ENCODE measurements at regions not wholly inside any gene's neighbourhood (a gene's known extent, or its start where the extent isn't known, plus 50 kb on each side); places are given as distances from the start of the nearest gene placed in this dataset.
"Not testable (repeated sequence)": the region's sequence is repeated elsewhere in the genome, so short reads cannot be mapped to it uniquely, and the experiment has no call there.

DNA sequence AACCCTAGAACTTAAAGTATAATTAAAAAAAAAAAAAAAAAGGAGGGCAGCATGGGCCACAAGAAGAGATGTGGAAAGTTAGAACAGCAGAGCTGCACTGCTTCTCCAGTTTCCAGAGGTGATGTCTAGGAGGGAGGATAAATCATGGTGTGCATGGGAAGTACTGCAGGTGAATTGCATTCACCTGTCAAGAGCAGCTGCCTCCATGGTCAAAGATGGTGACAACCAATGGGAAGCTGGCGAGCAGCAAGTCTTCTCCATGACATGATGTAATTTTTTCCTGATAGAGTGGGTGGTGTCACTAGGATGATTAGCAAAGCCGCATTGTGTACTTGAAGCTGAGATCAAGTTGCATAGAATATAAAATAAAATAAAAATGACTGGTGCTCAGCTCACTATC, 95.6 kb upstream of the HS3ST4 start:
- H3K9me3 Mint-ChIP-seq: no peaks in the 10 kb centered on the region
- no peaks in the 10 kb centered on the region for H3K36me3 Mint-ChIP-seq
- no peaks in the 10 kb centered on the region for H3K27me3 Mint-ChIP-seq
- intact Hi-C loops (cut with micrococcal nuclease): no loop called here
- no peak overlapping the region for H3K27ac Mint-ChIP-seq
- ChIA-PET POLR2A (no interaction called here), CTCF (interaction anchor here (0.6 kb wide), 1 partner anchor 870 kb away, joined by 3 read pairs; no protein-coding TSS in a partner anchor)
- H3K4me3 Mint-ChIP-seq: no peak overlapping the region
- no peaks in the 10 kb centered on the region for H3K4me1 Mint-ChIP-seq (ENCODE audit: low read depth)
- no peak for DNase-seq

DNA sequence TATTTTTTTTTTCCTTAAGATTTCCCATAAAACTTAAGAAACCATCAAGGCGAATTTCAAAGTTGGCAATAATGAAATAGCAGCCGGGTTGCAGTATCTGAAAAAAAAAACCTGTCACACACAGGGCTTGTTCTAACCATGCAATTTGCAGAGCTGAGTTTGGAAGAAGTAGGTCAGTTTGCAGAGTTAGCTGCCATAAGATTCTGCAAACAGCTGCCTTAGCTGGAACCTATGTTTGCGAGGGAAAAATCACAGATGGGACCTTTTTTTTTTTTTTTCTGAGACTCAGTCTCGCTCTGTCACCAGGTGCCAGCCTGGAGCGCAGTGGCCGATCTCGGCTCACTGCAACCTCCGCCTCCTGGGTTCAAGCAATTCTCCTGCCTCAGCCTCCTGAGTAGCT, 98.5 kb upstream of the HS3ST4 start:
- CTCF ChIA-PET: interaction anchor here (0.6 kb wide), 1 partner anchor 310 kb away, joined by 3 read pairs; no protein-coding TSS in a partner anchor
- Mint-ChIP-seq H3K4me3 (no peak overlapping the region), H3K27me3 (peaks cover 3% of the 10 kb centered on the region), H3K27ac (no peak overlapping the region), H3K9me3 (no peaks in the 10 kb centered on the region), H3K36me3 (no peaks in the 10 kb centered on the region), H3K4me1 (ENCODE audit: low read depth) (no peaks in the 10 kb centered on the region)
- DNase-seq: no peak
- POLR2A ChIA-PET: no interaction called here
- intact Hi-C loops (cut with micrococcal nuclease): no loop called here

DNA sequence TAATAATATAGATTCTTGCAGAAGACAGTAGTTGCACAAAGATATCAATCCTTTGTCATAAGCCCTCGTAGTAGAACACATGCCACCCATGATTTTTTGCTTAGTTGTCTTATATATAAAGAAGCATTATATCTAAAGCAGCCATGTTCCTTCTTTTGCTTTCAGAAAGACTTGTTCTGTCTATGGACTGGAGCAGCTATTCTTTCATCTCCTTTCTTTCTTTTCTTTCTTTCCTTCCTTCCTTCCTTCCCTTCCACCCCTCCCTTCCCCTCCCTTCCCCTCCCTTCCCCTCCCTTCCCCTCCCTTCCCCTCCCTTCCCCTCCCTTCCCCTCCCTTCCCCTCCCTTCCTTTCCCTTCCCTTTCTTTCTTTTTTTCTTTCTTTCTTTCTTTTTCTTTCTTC, 104.0 kb upstream of the HS3ST4 start:
- H3K27me3 Mint-ChIP-seq: peaks cover 3% of the 10 kb centered on the region
- no peak for DNase-seq
- ChIA-PET CTCF (no interaction called here), POLR2A (no interaction called here)
- no peaks in the 10 kb centered on the region for H3K9me3 Mint-ChIP-seq
- no peaks in the 10 kb centered on the region for H3K4me1 Mint-ChIP-seq (ENCODE audit: low read depth)
- no peak overlapping the region for H3K27ac Mint-ChIP-seq
- H3K4me3 Mint-ChIP-seq: no peak overlapping the region
- no peaks in the 10 kb centered on the region for H3K36me3 Mint-ChIP-seq
- intact Hi-C loops (cut with micrococcal nuclease): no loop called here

DNA sequence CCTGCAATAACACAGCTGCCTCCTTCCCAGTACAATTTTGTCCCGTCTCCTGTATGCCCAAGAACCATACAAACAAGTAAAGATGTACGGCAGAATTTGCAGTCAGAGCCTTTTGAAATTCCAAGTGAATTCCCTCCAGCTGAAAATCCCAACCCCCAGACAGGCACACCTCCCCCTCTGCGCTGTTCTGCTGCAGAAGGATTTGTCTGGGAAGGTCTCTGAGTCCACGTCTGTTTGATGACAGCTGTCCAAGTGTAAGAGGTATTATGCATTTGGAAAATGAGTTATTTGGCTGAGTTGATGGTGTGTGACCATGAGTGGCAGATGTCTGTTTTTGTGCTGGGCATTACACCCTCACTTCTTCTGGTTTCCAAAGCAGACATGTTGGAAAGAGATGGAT, 104.9 kb upstream of the HS3ST4 start:
- Mint-ChIP-seq H3K4me1 (ENCODE audit: low read depth) (no peaks in the 10 kb centered on the region), H3K27ac (no peak overlapping the region), H3K27me3 (peaks cover 3% of the 10 kb centered on the region), H3K9me3 (no peaks in the 10 kb centered on the region), H3K4me3 (no peak overlapping the region), H3K36me3 (no peaks in the 10 kb centered on the region)
- intact Hi-C loops (cut with micrococcal nuclease): no loop called here
- CTCF ChIA-PET: no interaction called here
- DNase-seq: no peak
- POLR2A ChIA-PET: no interaction called here

DNA sequence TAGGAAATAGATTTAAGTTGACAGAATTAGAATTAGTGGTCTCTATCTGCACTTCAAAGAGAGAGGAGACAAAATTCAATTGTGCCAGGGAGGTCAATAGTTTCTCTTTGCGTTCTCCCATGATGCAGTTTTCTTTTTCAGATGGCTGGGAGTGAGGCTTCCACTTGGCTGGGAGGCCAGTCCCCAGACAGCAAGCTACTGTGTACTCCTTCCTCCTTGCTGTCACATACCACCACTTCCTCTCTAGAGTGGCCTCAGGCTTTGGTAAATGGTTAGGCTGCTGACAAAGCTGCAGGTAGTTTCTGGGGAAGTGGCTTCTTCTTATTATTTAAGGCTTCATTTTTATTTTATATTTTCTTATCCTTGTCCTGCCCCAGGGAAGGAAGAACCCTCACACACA, 106.2 kb upstream of the HS3ST4 start:
- POLR2A ChIA-PET: no interaction called here
- Mint-ChIP-seq H3K27ac (no peak overlapping the region), H3K9me3 (no peaks in the 10 kb centered on the region), H3K27me3 (peaks cover 3% of the 10 kb centered on the region), H3K36me3 (no peaks in the 10 kb centered on the region), H3K4me3 (no peak overlapping the region), H3K4me1 (ENCODE audit: low read depth) (no peaks in the 10 kb centered on the region)
- no peak for DNase-seq
- intact Hi-C loops (cut with micrococcal nuclease): no loop called here
- CTCF ChIA-PET: no interaction called here

DNA sequence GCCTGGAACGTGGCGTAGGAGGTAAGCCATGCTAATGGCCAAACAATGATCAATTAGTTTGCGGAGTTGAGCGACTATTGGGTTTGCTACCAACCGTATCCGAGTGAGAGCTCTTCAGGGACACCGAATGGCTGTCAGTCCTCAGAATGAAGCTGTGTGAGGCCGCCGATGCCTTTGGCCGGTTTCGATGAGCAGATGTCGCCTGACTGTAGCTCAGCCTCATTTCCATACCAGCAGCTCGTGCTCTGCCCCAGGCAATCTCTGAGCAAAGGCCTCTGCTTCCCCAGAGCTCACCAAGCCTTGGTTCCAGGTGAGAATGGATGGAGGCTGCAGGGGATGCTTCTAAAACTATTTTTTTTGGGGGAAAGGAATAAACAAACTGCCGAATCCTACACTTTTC, 111.7 kb upstream of the HS3ST4 start:
- Mint-ChIP-seq H3K9me3 (no peaks in the 10 kb centered on the region), H3K36me3 (no peaks in the 10 kb centered on the region), H3K27ac (no peak overlapping the region), H3K4me3 (no peak overlapping the region), H3K4me1 (ENCODE audit: low read depth) (no peaks in the 10 kb centered on the region), H3K27me3 (no peaks in the 10 kb centered on the region)
- POLR2A ChIA-PET: no interaction called here
- intact Hi-C loops (cut with micrococcal nuclease): no loop called here
- CTCF ChIA-PET: no interaction called here
- no peak for DNase-seq

DNA sequence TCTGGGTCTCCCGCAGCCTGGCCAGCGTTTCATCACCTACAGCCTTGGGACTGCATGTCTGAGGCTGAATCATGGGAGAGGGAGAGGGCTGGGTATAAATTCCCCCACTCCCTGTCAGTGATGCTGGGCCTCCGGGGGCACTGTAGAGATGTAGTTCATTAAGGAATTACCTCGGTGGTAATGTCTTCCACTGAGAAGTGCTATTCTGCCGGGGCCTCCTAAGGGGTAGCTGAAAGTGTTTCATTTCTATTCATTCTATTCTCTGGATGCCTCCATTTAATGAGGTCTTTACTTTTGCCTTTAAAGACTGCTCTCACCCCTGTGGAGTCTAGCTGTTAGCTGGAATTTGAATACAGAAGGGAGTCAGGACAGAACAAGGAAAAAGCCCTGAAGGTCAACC, 116.4 kb upstream of the HS3ST4 start:
- H3K36me3 Mint-ChIP-seq: no peaks in the 10 kb centered on the region

DNA sequence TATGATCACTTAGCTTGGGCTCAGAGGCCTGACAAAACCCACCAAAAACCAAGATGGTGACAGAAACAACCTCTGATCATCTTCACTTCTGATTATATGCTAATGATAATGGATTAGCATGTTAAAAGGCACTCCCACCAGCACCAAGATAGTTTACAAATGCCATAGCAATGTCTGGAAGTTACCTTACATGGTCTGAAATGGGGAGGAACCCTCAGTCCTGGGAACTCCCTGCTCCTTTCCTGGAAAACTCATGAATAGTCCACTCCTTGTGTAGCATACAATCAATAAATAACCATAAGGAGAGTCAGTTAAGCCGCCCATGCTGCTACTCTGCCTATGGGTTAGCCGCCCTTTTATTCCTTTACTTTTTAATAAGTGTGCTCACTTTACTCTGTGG, 120.0 kb upstream of the HS3ST4 start:
- H3K9me3 Mint-ChIP-seq: no peaks in the 10 kb centered on the region
- no peaks in the 10 kb centered on the region for H3K36me3 Mint-ChIP-seq
- ChIA-PET CTCF (no interaction called here), POLR2A (no interaction called here)
- DNase-seq: no peak
- no peak overlapping the region for H3K27ac Mint-ChIP-seq
- H3K4me1 Mint-ChIP-seq (ENCODE audit: low read depth): no peaks in the 10 kb centered on the region
- H3K4me3 Mint-ChIP-seq: no peak overlapping the region
- intact Hi-C loops (cut with micrococcal nuclease): no loop called here
- H3K27me3 Mint-ChIP-seq: peaks cover 2% of the 10 kb centered on the region

More for the DNA sequence above, 116.4 kb upstream of the HS3ST4 start:
- intact Hi-C loops (cut with micrococcal nuclease): no loop called here
- Mint-ChIP-seq H3K4me1 (ENCODE audit: low read depth) (no peaks in the 10 kb centered on the region), H3K9me3 (no peaks in the 10 kb centered on the region), H3K27me3 (no peaks in the 10 kb centered on the region), H3K4me3 (no peak overlapping the region), H3K27ac (no peak overlapping the region)
- no peak for DNase-seq
- CTCF ChIA-PET: interaction anchor here (0.5 kb wide), 1 partner anchor 881 kb away, joined by 3 read pairs; no protein-coding TSS in a partner anchor
- POLR2A ChIA-PET: no interaction called here

DNA sequence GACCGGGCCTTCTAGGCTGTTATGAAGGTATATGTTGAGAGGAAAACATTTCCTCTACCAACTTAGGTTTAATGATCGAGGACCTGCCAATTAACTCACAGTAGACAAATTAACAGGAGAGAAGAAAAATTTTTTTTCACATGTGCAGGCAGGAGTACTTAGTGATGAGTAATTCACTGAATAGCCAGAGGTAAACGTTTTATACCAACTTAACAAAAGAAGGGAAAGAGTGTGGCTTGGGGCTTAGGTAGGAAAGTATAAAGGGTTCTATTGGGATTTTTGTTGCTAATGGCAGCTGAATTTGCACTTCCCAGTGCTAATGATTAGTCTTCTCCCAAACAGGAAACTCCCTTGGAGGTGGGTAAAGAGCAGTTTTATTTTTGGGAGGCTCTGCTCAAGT, 121.6 kb upstream of the HS3ST4 start:
- intact Hi-C loops (cut with micrococcal nuclease): no loop called here
- Mint-ChIP-seq H3K36me3 (no peaks in the 10 kb centered on the region), H3K27me3 (peaks cover 2% of the 10 kb centered on the region), H3K4me3 (no peak overlapping the region), H3K27ac (no peak overlapping the region), H3K4me1 (ENCODE audit: low read depth) (no peaks in the 10 kb centered on the region), H3K9me3 (no peaks in the 10 kb centered on the region)
- no peak for DNase-seq
- CTCF ChIA-PET: no interaction called here
- POLR2A ChIA-PET: no interaction called here

DNA sequence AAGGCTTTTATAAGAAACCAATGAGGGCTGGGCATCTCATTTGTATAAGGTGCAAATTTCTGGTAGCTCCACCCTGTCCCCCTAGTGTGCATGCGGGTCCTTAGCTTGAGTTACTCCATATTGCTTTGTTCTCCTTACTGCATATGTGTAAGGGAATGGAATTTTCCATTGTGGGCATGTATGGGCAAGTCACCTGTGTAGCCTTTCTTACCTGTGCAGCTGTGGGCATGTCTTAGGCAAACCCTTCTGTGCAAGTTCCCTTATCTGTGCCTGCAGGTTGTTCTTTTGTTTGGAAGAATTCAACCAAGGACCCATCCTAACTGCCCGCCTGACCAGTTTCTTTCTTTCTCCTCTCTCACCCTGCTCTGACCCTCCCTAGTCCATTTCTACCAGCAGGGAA, 122.8 kb upstream of the HS3ST4 start:
- intact Hi-C loops (cut with micrococcal nuclease): loop anchor here (10.0 kb wide), 1 partner anchor 334 kb away; no protein-coding TSS in a partner anchor
- no peak overlapping the region for H3K27ac Mint-ChIP-seq
- ChIA-PET POLR2A (no interaction called here), CTCF (no interaction called here)
- DNase-seq: no peak
- H3K4me1 Mint-ChIP-seq (ENCODE audit: low read depth): no peaks in the 10 kb centered on the region
- no peaks in the 10 kb centered on the region for H3K9me3 Mint-ChIP-seq
- H3K27me3 Mint-ChIP-seq: peaks cover 2% of the 10 kb centered on the region
- no peaks in the 10 kb centered on the region for H3K36me3 Mint-ChIP-seq
- no peak overlapping the region for H3K4me3 Mint-ChIP-seq

DNA sequence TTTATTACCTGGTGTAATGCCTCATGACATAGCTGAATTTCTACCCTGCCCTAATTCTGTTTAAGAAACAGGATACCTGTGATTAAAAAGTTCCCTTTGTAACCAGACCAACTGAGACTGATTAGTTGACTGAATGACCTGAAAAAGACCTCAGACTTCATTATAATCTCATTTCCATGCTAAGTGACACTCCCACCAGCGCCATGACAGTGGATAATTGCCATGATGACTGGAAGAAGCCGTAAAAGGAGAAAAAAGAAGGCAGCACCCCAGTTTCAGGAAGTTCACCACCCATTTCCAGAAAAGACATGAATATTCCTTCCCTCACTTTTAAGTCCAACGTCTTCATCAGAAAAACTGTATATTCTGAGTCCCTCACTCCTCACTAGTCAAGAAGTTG, 125.6 kb upstream of the HS3ST4 start:
- intact Hi-C loops (cut with micrococcal nuclease): loop anchor here (10.0 kb wide), 1 partner anchor 331 kb away; no protein-coding TSS in a partner anchor
- H3K4me3 Mint-ChIP-seq: no peak overlapping the region
- H3K36me3 Mint-ChIP-seq: no peaks in the 10 kb centered on the region
- peaks cover 8% of the 10 kb centered on the region for H3K9me3 Mint-ChIP-seq
- no peak for DNase-seq
- ChIA-PET CTCF (no interaction called here), POLR2A (no interaction called here)
- no peaks in the 10 kb centered on the region for H3K4me1 Mint-ChIP-seq (ENCODE audit: low read depth)
- H3K27me3 Mint-ChIP-seq: peaks cover 2% of the 10 kb centered on the region
- H3K27ac Mint-ChIP-seq: no peak overlapping the region

DNA sequence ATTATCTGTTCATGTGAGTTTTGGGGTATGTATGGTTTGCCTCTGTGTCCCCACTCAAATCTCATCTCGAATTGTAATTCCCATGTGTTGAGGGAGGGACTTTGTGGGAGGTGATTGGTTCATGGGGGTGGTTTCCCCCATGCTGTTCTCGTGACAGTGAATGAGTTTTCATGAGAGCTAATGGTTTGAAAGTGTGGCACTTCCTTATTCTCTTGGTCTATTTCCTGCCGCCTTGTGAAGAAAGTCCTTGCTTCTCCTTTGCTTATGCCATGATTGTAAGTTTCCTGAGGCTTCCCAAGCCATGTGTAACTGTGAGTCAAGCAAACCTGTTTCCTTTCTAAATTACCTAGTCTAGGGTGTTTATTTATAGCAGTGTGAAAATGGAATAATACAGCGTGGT, 128.1 kb upstream of the HS3ST4 start:
- ChIA-PET POLR2A (no interaction called here), CTCF (no interaction called here)
- no peak for DNase-seq
- intact Hi-C loops (cut with micrococcal nuclease): loop anchor here (10.0 kb wide), 1 partner anchor 329 kb away; no protein-coding TSS in a partner anchor
- Mint-ChIP-seq H3K27me3 (peaks cover 2% of the 10 kb centered on the region), H3K4me1 (ENCODE audit: low read depth) (no peaks in the 10 kb centered on the region), H3K27ac (no peak overlapping the region), H3K9me3 (peaks cover 23% of the 10 kb centered on the region), H3K36me3 (no peaks in the 10 kb centered on the region), H3K4me3 (no peak overlapping the region)

DNA sequence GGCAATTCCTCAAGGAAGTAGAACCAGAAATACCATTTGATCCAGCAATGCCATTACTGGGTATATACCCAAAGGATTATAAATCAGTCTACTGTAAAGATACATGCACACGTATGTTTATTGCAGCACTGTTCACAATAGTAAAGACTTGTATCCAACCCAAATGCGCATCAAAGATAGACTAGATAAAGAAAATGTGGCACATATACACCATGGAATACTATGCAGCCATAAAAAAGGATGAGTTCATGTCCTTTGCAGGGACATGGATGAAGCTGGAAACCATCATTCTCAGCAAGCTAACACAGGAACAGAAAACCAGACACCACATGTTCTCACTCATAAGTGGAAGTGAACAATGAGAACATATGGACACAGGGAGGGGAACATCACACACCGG, 130.0 kb upstream of the HS3ST4 start:
- H3K27ac Mint-ChIP-seq; H3K36me3 Mint-ChIP-seq; CTCF ChIA-PET; H3K4me3 Mint-ChIP-seq; POLR2A ChIA-PET; DNase-seq; H3K4me1 Mint-ChIP-seq (ENCODE audit: low read depth); H3K27me3 Mint-ChIP-seq: not testable (repeated sequence)
- H3K9me3 Mint-ChIP-seq: peaks cover 24% of the 10 kb centered on the region
- intact Hi-C loops (cut with micrococcal nuclease): loop anchor here (10.0 kb wide), 1 partner anchor 327 kb away; no protein-coding TSS in a partner anchor

DNA sequence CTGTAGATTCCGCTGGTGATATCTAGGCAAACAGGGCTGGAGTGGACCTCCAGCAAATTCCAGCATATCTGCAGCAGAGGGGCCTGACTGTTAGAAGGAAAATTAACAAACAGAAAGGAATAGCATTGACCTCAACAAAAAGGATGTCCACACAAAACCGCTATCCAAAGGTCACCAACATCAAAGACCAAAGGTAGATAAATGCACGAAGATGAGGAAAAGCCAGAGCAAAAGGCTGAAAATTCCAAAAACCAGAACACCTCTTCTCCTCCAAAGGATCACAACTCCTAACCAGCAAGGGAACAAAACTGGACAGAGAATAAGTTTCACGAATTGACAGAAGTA, 134.8 kb upstream of the HS3ST4 start:
- Mint-ChIP-seq H3K9me3 (peaks cover 23% of the 10 kb centered on the region), H3K27me3 (peaks cover 14% of the 10 kb centered on the region)
- H3K36me3 Mint-ChIP-seq; H3K4me1 Mint-ChIP-seq (ENCODE audit: low read depth); H3K4me3 Mint-ChIP-seq; DNase-seq; H3K27ac Mint-ChIP-seq; POLR2A ChIA-PET; intact Hi-C loops (cut with micrococcal nuclease); CTCF ChIA-PET: not testable (repeated sequence)

Data from activated CD4-positive, alpha-beta memory T cell treated with anti-CD3 and anti-CD28 coated beads for 36 hours (primary cell).